GM23338 (cell line): ENCODE measurements at regions not wholly inside any gene's neighbourhood (a gene's known extent, or its start where the extent isn't known, plus 50 kb on each side); places are given as distances from the start of the nearest gene placed in this dataset.

Experiments
- ATAC-seq: fragments of 200-7000 bp; cut with Tn5 transposase; 3 replicates; pipeline ENCODE4 v1.9.1; 2020
- DNase-seq: peaks from one replicate; pipeline ENCODE4 v3.0.0-alpha.2; 2015; ENCODE audit warnings: low spot score
- H2AFZ ChIP-seq: fragments of 200-600 bp; sonication (generic); 2 replicates; pipeline ENCODE4 v1.8.0; 2016; ENCODE audit warnings: antibody characterized with exemption, mild to moderate bottlenecking, moderate library complexity
- H3F3A ChIP-seq: fragments of 200-600 bp; sonication (generic); replicated peaks from 2 replicates; pipeline ENCODE4 v1.8.0; 2017; ENCODE audit warnings: antibody characterized with exemption, mixed run types, low read depth
- H3K27ac ChIP-seq: fragments of 200-600 bp; sonication (generic); 2 replicates; pipeline ENCODE4 v1.6.1; 2016; ENCODE audit warnings: low read depth
- H3K27me3 ChIP-seq: fragments of 200-600 bp; sonication (generic); 2 replicates; pipeline ENCODE4 v1.8.0; 2016; ENCODE audit warnings: mild to moderate bottlenecking, mixed run types, moderate library complexity; ENCODE audit not compliant: insufficient read depth
- H3K36me3 ChIP-seq: fragments of 200-600 bp; sonication (generic); 2 replicates; pipeline ENCODE4 v1.8.0; 2016; ENCODE audit warnings: mild to moderate bottlenecking; ENCODE audit not compliant: insufficient read depth
- H3K4me1 ChIP-seq: fragments of 200-600 bp; sonication (generic); 2 replicates; pipeline ENCODE4 v1.8.0; 2016; ENCODE audit warnings: mild to moderate bottlenecking, moderate library complexity; ENCODE audit not compliant: insufficient read depth
- H3K4me2 ChIP-seq: fragments of 200-600 bp; sonication (generic); 2 replicates; pipeline ENCODE4 v1.7.1; 2017; ENCODE audit warnings: mixed run types
- H3K4me3 ChIP-seq: fragments of 200-600 bp; sonication (generic); 2 replicates; pipeline ENCODE4 v1.6.1; 2016; ENCODE audit warnings: mixed run types
- H3K79me2 ChIP-seq: fragments of 200-600 bp; sonication (generic); replicated peaks from 2 replicates; pipeline ENCODE4 v1.8.0; 2017; ENCODE audit warnings: mild to moderate bottlenecking; ENCODE audit not compliant: insufficient read depth
- H3K9me2 ChIP-seq: fragments of 200-600 bp; sonication (generic); 2 replicates; pipeline ENCODE4 v1.8.0; 2017; ENCODE audit not compliant: insufficient read depth
- H4K20me1 ChIP-seq: fragments of 200-600 bp; sonication (generic); replicated peaks from 2 replicates; pipeline ENCODE4 v1.8.0; 2017; ENCODE audit warnings: mild to moderate bottlenecking; ENCODE audit not compliant: insufficient read depth
- H3K27ac Mint-ChIP-seq: 2 replicates; pipeline ENCODE4 v1.8.0; 2020; ENCODE audit warnings: inconsistent platforms, mild to moderate bottlenecking, moderate library complexity, mixed read lengths
- H3K27me3 Mint-ChIP-seq: 3 replicates; pipeline ENCODE4 v1.8.0; 2022; ENCODE audit warnings: low read depth, mild to moderate bottlenecking, moderate library complexity, mixed read lengths, inconsistent platforms; ENCODE audit not compliant: insufficient read depth, poor library complexity
- H3K36me3 Mint-ChIP-seq: 3 replicates; pipeline ENCODE4 v1.8.0; 2021; ENCODE audit warnings: low read depth, mild to moderate bottlenecking, inconsistent platforms, moderate library complexity, mixed read lengths
- H3K4me1 Mint-ChIP-seq: 3 replicates; pipeline ENCODE4 v1.8.0; 2020; ENCODE audit warnings: mild to moderate bottlenecking, inconsistent platforms, mixed read lengths
- H3K4me3 Mint-ChIP-seq: 3 replicates; pipeline ENCODE4 v1.8.0; 2021; ENCODE audit warnings: moderate library complexity, mild to moderate bottlenecking, inconsistent platforms, mixed read lengths
- H3K9me3 Mint-ChIP-seq: 3 replicates; pipeline ENCODE4 v1.8.0; 2020; ENCODE audit warnings: moderate library complexity, mild to moderate bottlenecking, inconsistent platforms, mixed read lengths
- CREB1 ChIP-seq: fragments of 250-450 bp; sonication (Bioruptor Pico); IDR thresholded peaks from 2 replicates; pipeline ENCODE4 v1.5.0; 2020; ENCODE audit warnings: low read depth, mild to moderate bottlenecking, moderate library complexity
- EZH2 ChIP-seq: fragments of 200-600 bp; sonication (generic); IDR thresholded peaks from one replicate; pipeline ENCODE4 v1.8.0; 2017; ENCODE audit warnings: antibody characterized with exemption, mild to moderate bottlenecking, low read depth; ENCODE audit not compliant: unreplicated experiment
- JUNB ChIP-seq: IDR thresholded peaks from one replicate; pipeline ENCODE4 v1.6.1; 2016; ENCODE audit warnings: antibody characterized with exemption; ENCODE audit not compliant: unreplicated experiment
- NANOG ChIP-seq: IDR thresholded peaks from 2 replicates; pipeline ENCODE4 v1.6.1; 2016; ENCODE audit warnings: antibody characterized with exemption, borderline replicate concordance
- ZNF114 ChIP-seq: fragments of 250-450 bp; sonication (Bioruptor Pico); IDR thresholded peaks from 2 replicates; pipeline ENCODE4 v1.5.0; 2020; ENCODE audit warnings: mild to moderate bottlenecking, moderate library complexity
- TF ChIP-seq, protein P1 (sequence below): IDR thresholded peaks from 2 replicates; pipeline ENCODE4 v1.6.1; 2016; ENCODE audit warnings: antibody characterized with exemption
- TF ChIP-seq, protein P2 (sequence below): fragments of 250-450 bp; sonication (Bioruptor Pico); IDR thresholded peaks from 2 replicates; pipeline ENCODE4 v1.5.0; 2020; ENCODE audit warnings: mild to moderate bottlenecking, moderate library complexity

DNA sequence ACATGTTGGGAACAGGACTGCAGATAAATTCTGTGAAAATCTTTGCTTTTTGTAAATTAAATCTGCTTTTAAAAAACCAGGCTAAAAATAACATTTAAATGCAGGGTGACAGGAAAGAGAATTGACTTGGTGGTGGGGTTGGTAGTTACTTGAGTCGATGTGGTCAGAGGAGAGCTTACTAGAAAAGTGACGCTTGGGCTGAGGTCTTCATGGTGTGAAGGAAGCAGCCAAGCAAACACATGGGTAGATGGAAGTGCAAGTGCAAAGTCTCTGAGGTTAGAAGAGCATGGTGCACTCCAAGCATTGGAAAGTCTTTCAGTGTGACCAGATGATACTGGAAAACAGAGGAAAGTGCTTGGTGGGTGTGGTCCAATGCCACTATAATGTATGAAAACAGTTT is 86.4 kb upstream of the THBS1 start:
- no peaks in the 10 kb centered on the region; the same call in 2 of the 3 replicates for H3K4me1 Mint-ChIP-seq
- DNase-seq (no peak), ATAC-seq (no peak)
- H3K27ac ChIP-seq, result no peak overlapping the region
- H3K4me1 ChIP-seq, result no peaks in the 10 kb centered on the region
- no peaks in the 10 kb centered on the region for H3K27me3 Mint-ChIP-seq
- TF ChIP-seq NANOG (no peak), JUNB (no peak), ZNF114 (CRISPR knock-in tag) (no peak), EZH2 (no peak), CREB1 (no peak)
- TF ChIP-seq, protein P1, sequence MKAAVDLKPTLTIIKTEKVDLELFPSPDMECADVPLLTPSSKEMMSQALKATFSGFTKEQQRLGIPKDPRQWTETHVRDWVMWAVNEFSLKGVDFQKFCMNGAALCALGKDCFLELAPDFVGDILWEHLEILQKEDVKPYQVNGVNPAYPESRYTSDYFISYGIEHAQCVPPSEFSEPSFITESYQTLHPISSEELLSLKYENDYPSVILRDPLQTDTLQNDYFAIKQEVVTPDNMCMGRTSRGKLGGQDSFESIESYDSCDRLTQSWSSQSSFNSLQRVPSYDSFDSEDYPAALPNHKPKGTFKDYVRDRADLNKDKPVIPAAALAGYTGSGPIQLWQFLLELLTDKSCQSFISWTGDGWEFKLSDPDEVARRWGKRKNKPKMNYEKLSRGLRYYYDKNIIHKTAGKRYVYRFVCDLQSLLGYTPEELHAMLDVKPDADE, result no peak
- TF ChIP-seq, protein P2, sequence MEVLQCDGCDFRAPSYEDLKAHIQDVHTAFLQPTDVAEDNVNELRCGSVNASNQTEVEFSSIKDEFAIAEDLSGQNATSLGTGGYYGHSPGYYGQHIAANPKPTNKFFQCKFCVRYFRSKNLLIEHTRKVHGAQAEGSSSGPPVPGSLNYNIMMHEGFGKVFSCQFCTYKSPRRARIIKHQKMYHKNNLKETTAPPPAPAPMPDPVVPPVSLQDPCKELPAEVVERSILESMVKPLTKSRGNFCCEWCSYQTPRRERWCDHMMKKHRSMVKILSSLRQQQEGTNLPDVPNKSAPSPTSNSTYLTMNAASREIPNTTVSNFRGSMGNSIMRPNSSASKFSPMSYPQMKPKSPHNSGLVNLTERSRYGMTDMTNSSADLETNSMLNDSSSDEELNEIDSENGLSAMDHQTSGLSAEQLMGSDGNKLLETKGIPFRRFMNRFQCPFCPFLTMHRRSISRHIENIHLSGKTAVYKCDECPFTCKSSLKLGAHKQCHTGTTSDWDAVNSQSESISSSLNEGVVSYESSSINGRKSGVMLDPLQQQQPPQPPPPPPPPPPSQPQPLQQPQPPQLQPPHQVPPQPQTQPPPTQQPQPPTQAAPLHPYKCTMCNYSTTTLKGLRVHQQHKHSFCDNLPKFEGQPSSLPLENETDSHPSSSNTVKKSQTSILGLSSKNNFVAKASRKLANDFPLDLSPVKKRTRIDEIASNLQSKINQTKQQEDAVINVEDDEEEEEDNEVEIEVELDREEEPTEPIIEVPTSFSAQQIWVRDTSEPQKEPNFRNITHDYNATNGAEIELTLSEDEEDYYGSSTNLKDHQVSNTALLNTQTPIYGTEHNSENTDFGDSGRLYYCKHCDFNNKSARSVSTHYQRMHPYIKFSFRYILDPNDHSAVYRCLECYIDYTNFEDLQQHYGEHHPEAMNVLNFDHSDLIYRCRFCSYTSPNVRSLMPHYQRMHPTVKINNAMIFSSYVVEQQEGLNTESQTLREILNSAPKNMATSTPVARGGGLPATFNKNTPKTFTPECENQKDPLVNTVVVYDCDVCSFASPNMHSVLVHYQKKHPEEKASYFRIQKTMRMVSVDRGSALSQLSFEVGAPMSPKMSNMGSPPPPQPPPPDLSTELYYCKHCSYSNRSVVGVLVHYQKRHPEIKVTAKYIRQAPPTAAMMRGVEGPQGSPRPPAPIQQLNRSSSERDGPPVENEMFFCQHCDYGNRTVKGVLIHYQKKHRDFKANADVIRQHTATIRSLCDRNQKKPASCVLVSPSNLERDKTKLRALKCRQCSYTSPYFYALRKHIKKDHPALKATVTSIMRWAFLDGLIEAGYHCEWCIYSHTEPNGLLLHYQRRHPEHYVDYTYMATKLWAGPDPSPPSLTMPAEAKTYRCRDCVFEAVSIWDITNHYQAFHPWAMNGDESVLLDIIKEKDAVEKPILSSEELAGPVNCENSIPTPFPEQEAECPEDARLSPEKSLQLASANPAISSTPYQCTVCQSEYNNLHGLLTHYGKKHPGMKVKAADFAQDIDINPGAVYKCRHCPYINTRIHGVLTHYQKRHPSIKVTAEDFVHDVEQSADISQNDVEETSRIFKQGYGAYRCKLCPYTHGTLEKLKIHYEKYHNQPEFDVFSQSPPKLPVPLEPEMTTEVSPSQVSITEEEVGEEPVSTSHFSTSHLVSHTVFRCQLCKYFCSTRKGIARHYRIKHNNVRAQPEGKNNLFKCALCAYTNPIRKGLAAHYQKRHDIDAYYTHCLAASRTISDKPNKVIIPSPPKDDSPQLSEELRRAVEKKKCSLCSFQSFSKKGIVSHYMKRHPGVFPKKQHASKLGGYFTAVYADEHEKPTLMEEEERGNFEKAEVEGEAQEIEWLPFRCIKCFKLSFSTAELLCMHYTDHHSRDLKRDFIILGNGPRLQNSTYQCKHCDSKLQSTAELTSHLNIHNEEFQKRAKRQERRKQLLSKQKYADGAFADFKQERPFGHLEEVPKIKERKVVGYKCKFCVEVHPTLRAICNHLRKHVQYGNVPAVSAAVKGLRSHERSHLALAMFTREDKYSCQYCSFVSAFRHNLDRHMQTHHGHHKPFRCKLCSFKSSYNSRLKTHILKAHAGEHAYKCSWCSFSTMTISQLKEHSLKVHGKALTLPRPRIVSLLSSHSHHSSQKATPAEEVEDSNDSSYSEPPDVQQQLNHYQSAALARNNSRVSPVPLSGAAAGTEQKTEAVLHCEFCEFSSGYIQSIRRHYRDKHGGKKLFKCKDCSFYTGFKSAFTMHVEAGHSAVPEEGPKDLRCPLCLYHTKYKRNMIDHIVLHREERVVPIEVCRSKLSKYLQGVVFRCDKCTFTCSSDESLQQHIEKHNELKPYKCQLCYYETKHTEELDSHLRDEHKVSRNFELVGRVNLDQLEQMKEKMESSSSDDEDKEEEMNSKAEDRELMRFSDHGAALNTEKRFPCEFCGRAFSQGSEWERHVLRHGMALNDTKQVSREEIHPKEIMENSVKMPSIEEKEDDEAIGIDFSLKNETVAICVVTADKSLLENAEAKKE (CRISPR knock-in tag), result no peak
- peaks cover under 1% of the 10 kb centered on the region; the same call in 1 of the 2 replicates for H3K9me2 ChIP-seq
- H3K4me3 ChIP-seq, result no peak overlapping the region
- H3K36me3 Mint-ChIP-seq, result no peaks in the 10 kb centered on the region
- no peaks in the 10 kb centered on the region for H3K9me3 Mint-ChIP-seq
- H3K27ac Mint-ChIP-seq, result no peak overlapping the region
- no peaks in the 10 kb centered on the region for H3K79me2 ChIP-seq
- no peak overlapping the region for H3K4me3 Mint-ChIP-seq
- H3K27me3 ChIP-seq, result no peaks in the 10 kb centered on the region
- no peaks in the 10 kb centered on the region for H3F3A ChIP-seq
- no peaks in the 10 kb centered on the region for H3K36me3 ChIP-seq
- no peaks in the 10 kb centered on the region for H4K20me1 ChIP-seq
- no peak overlapping the region for H3K4me2 ChIP-seq
- no peak overlapping the region for H2AFZ ChIP-seq
